IPS-18c (cell line): ENCODE measurements at regions not wholly inside any gene's neighbourhood (a gene's known extent, or its start where the extent isn't known, plus 50 kb on each side); places are given as distances from the start of the nearest gene placed in this dataset.

Experiments used
- H3K4me3 ChIP-seq: 2 replicates; pipeline ENCODE4 v1.7.0; 2013; ENCODE audit warnings: low read depth, mild to moderate bottlenecking, low read length, moderate library complexity; ENCODE audit not compliant: insufficient read depth
- H3K9me3 ChIP-seq: one replicate; pipeline ENCODE4 v1.6.1; 2013; ENCODE audit warnings: mild to moderate bottlenecking, low read length, moderate library complexity; ENCODE audit not compliant: control insufficient read depth, insufficient read depth

- no peak overlapping the region for H3K4me3 ChIP-seq
Observed at GRCh38 chr2:5353565-5353964, 338.6 kb upstream of the SOX11 start.

GRCh38 chr2:5359397-5359796 lies 332.8 kb upstream of the SOX11 start:
- H3K4me3 ChIP-seq = no peak overlapping the region
- H3K9me3 ChIP-seq = no peaks in the 10 kb centered on the region

More at GRCh38 chr2:5353565-5353964, 338.6 kb upstream of the SOX11 start:
- no peaks in the 10 kb centered on the region for H3K9me3 ChIP-seq

- H3K9me3 ChIP-seq = no peaks in the 10 kb centered on the region
- H3K4me3 ChIP-seq = no peak overlapping the region
Observed at GRCh38 chr2:5360081-5360480, 332.1 kb upstream of the SOX11 start.

GRCh38 chr2:5364361-5364760 lies 327.8 kb upstream of the SOX11 start:
- Histone ChIP-seq H3K4me3 (no peak overlapping the region), H3K9me3 (no peaks in the 10 kb centered on the region)

DNA sequence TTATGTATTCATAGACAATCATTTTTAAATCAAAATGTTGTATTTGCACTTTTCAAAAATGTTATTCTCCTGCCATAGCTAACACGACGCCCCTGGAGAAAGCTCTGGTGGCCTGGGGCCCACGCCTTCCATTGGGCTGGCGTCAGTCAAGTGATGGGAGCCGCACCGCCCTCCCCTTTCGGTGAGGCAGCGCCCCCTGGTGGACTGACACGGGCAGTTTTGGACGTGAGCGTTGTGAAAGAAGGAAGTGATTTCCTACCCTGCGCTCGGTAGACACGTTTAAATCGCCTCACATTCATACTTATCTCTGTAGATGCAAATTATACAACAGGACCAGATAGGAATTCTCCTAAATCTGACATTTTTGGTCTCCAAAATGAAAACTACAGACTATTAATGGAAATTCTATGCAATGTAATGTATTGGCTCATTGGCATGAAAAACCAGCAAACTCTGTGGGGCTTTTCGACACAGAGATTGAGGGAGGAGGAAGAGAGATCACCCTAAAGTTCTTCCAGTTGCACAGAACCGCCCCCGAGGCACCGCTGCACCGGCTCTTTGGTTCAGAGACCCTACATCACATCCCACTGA lies 326.2 kb upstream of the SOX11 start:
- H3K9me3 ChIP-seq = no peaks in the 10 kb centered on the region
- H3K4me3 ChIP-seq = no peak overlapping the region

- no peak overlapping the region for H3K4me3 ChIP-seq
- H3K9me3 ChIP-seq = no peaks in the 10 kb centered on the region
Observed at GRCh38 chr2:5367321-5367720, 324.9 kb upstream of the SOX11 start.

- no peaks in the 10 kb centered on the region for H3K9me3 ChIP-seq
- H3K4me3 ChIP-seq = no peak overlapping the region
Observed at GRCh38 chr2:5368263-5368662, 323.9 kb upstream of the SOX11 start.

GRCh38 chr2:5369510-5369909 lies 322.7 kb upstream of the SOX11 start:
- Histone ChIP-seq H3K9me3 (no peaks in the 10 kb centered on the region), H3K4me3 (no peak overlapping the region)

- no peak overlapping the region for H3K4me3 ChIP-seq
- H3K9me3 ChIP-seq = no peaks in the 10 kb centered on the region
Observed at GRCh38 chr2:5370158-5370557, 322.0 kb upstream of the SOX11 start.

- no peak overlapping the region for H3K4me3 ChIP-seq
- H3K9me3 ChIP-seq = no peaks in the 10 kb centered on the region
Observed at GRCh38 chr2:5372141-5372540, 320.0 kb upstream of the SOX11 start.

GRCh38 chr2:5373200-5373599 lies 319.0 kb upstream of the SOX11 start:
- Histone ChIP-seq H3K4me3 (peak overlapping the region; percentile 38; the same call in 1 of the 2 replicates), H3K9me3 (no peaks in the 10 kb centered on the region)

DNA sequence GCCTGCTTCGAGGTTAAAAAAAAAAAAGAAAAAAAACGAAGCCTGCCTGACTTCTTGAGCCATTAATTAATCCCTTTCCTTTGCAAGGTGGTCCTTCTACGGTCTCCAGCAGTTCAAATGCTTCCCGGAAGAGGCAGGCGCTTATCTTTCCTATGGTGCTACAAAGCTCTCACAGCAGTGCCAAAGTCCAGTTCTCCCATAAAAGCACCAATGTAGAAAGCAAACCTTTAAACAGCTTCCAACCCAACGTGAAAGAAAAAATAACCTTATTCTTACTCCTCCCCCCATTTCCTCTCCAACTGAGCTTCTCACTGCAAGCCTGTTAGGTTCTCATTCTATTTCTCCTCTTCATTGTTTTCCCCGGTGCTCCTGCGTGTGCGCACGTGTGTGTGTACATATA lies 317.4 kb upstream of the SOX11 start:
- Histone ChIP-seq H3K4me3 (no peak overlapping the region), H3K9me3 (no peaks in the 10 kb centered on the region)

DNA sequence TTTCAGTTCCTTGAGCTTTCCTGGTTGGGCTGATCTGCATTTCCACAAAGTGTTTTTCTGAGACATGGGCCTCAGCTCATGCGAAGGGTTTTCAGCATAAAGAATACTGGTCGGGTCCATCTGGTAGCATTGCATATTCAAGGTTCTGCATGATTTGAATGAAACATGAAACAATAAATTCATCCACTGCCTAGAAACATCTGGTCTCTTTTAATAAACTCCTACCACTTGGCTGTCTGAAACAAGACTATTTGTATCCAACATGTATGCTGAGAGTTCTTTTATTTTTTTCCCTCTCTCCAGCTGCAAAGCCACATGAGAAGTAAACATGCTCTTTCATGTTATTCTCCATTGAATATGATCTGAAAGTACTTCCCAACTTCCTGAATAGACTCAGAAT lies 314.9 kb upstream of the SOX11 start:
- H3K4me3 ChIP-seq = no peak overlapping the region
- H3K9me3 ChIP-seq = no peaks in the 10 kb centered on the region

GRCh38 chr2:5379811-5380210 lies 312.4 kb upstream of the SOX11 start:
- Histone ChIP-seq H3K4me3 (no peak overlapping the region), H3K9me3 (no peaks in the 10 kb centered on the region)

DNA sequence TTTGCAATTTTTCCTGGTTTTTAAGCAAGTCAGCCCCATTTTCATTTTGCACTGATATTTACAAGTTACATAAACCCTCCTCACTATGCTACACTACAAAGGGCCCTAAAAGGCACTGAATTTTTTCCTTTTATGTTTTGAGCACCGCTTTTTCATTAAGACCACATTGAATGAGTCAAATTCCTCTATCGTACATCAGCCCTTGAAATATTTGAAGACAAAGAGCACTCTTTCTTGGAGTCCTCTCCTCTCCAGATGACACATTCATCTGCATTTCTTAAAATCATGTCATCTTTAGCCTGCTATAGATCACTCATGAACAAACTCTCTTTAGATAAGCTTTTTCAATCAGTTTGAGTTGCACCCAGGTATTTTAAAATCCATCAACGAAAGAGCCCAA lies 306.6 kb upstream of the SOX11 start:
- Histone ChIP-seq H3K9me3 (no peaks in the 10 kb centered on the region), H3K4me3 (no peak overlapping the region)

DNA sequence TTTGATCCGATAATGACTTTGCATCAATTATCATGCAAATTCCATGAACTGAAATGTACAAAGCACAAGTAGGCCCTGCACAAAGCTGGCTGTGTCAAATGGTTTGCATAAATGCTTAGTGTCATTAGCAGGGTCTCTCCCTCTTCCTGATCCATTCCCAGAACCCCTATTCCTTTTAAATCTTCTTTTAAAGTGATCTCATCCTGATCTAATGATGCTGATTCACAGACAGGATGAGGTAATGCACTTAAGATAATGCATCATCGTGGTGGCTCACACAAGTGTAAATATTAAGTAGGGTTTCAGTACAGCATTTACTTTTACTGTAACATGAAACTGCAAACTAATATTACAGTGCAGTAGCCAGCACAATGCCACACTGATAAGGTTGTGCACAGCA lies 304.8 kb upstream of the SOX11 start:
- no peak overlapping the region for H3K4me3 ChIP-seq
- no peaks in the 10 kb centered on the region for H3K9me3 ChIP-seq

DNA sequence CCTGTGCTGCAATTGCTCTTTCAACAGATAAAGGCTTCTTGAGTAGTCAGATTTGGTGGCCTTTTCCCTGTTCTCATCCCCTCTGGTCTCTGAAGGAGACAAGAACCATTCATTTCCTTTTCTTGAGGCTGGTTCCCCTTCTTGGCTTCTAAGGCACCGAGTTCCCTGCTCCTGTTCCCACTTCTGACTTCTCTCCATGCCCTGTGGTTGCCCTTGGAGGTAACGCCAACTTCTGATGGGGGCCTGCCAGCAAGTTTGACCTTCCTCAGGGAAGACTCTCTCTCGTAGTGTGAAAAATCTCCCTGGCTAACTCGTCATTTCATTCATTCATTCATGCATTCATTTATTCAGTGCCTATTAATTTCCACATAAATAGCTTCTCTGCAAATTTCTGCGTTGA lies 302.4 kb upstream of the SOX11 start:
- H3K9me3 ChIP-seq = no peaks in the 10 kb centered on the region
- no peak overlapping the region for H3K4me3 ChIP-seq

DNA sequence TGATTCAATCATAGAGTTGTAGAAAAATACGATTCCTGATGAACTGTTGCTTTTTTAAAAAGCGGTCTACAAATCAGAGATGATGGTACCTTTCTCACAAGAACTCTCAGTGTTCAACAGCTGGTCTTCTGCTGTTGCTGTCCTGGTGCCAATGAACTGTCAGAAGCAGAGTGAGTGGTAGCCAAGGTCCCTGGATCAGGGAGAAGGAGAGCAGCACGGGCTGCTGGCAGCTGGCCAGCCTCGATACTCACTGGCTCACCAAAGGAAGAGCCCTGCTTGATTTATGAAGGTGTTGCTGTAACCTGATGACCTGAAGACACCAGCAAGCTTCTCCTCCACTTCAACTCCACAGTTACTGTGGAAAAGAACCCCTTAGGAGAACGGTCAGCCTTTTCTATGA lies 300.8 kb upstream of the SOX11 start:
- Histone ChIP-seq H3K4me3 (no peak overlapping the region), H3K9me3 (no peaks in the 10 kb centered on the region)

DNA sequence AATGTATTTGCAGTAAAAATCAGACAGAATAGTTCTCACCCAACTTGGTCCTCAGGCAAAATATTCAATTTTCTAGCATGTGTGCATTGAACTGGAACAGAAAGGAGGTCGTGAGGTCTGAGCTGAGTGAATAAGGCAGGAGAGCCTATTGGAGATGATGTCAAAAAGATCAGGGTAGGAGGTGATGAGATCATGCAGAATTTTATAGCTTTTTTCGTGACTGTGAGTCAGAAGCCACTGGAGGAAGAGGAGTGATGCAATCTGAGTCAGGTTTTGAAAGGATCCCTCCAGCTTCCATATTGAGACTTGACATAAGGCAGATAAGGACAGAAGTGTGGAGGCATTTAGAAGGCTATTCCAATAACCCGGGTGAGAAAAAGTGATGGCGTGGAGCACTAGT lies 299.5 kb upstream of the SOX11 start:
- no peaks in the 10 kb centered on the region for H3K9me3 ChIP-seq
- no peak overlapping the region for H3K4me3 ChIP-seq
